ENCODE measurements at regions not wholly inside any gene's neighbourhood (a gene's known extent, or its start where the extent isn't known, plus 50 kb on each side); places are given as distances from the start of the nearest gene placed in this dataset.

DNA sequence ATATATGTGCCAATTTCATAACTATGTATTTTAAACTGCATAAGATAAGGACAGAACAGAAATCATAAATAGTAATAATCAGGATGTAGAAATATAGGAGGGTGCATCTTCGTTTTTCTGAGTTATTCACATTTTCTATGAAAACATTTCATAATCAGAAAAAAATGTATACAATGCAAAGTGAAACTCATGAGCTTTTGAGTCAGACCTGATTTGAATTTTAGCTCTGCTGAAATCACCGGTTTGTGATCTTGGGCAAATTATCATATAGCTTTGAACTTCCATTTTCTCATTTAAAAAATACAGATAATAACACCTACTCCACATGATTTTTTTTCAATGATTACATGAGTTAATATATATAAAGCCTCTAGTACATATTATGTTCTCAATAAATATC is 106.9 kb downstream of the KDR start:
- POLR2A ChIA-PET, result no interaction called here
- CTCF ChIA-PET, result interaction anchor here (0.7 to 2.1 kb wide), 2 partner anchors 10 to 652 kb away, joined by 3 to 6 read pairs; no protein-coding TSS in a partner anchor

DNA sequence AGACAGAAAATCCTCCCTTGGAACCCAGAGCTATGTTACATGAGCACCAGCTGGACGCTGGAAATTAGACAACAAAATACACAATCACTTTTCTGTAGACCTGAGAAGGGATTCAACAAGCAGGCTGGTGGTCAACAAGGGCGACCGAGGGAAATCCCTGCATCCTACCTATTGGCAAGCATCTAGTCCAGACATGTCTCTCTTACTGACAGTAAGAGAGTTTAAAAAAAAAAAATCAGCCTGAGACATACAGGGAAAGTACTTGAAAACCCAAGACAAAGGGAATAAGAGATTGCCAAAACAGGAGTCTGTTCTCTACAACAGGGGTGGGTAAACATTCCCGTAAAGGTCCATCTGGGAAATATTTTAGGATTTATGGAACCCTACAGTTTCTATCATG is 108.0 kb downstream of the KDR start:
- 49% methylated on average over 4 of the region's 4 CpGs for WGBS (ENCODE audit: low lambda C conversion rate)
- Histone ChIP-seq H3F3A (replicated peaks; ENCODE audit: insufficient read depth) (no peaks in the 10 kb centered on the region), H3K36me3 (replicated peaks in 1 of 2; ENCODE audit: control insufficient read depth in 1 of 2, insufficient read depth in 2 of 2, low read length in 1 of 2) (no peaks in the 10 kb centered on the region), H2AFZ (ENCODE audit: low read depth) (no peak overlapping the region), H3K27ac (ENCODE audit: low read depth in 2 of 2, low read length in 1 of 2) (no peak overlapping the region), H4K20me1 (ENCODE audit: insufficient read depth) (no peaks in the 10 kb centered on the region), H3K79me2 (ENCODE audit: insufficient read depth) (no peaks in the 10 kb centered on the region), H3K9ac (no peak overlapping the region), H3K27me3 (ENCODE audit: insufficient read depth) (no peaks in the 10 kb centered on the region), H3K9me3 (no peaks in the 10 kb centered on the region), H3K4me1 (ENCODE audit: control insufficient read depth in 1 of 2, insufficient read depth in 2 of 2, low read depth in 1 of 2, low read length in 1 of 2) (no peaks in the 10 kb centered on the region), H3K4me3 (ENCODE audit: low read depth in 2 of 2, low read length in 1 of 2) (no peak overlapping the region), H3K9me2 (no peaks in the 10 kb centered on the region), H3K4me2 (no peak overlapping the region)
- POLR2A ChIA-PET, result no interaction called here
- TF ChIP-seq, protein P1, sequence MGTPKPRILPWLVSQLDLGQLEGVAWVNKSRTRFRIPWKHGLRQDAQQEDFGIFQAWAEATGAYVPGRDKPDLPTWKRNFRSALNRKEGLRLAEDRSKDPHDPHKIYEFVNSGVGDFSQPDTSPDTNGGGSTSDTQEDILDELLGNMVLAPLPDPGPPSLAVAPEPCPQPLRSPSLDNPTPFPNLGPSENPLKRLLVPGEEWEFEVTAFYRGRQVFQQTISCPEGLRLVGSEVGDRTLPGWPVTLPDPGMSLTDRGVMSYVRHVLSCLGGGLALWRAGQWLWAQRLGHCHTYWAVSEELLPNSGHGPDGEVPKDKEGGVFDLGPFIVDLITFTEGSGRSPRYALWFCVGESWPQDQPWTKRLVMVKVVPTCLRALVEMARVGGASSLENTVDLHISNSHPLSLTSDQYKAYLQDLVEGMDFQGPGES (IDR thresholded peaks at IDR 0.05; ENCODE audit: low read depth, low read length), result no peak
- TF ChIP-seq, protein P2, sequence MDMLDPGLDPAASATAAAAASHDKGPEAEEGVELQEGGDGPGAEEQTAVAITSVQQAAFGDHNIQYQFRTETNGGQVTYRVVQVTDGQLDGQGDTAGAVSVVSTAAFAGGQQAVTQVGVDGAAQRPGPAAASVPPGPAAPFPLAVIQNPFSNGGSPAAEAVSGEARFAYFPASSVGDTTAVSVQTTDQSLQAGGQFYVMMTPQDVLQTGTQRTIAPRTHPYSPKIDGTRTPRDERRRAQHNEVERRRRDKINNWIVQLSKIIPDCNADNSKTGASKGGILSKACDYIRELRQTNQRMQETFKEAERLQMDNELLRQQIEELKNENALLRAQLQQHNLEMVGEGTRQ (IDR thresholded peaks at IDR 0.05; ENCODE audit: borderline replicate concordance, low read depth, low read length), result no peak
- TF ChIP-seq TCF12 (IDR thresholded peaks at IDR 0.05) (no peak), SMC3 (IDR thresholded peaks at IDR 0.05; ENCODE audit: low read depth, low read length) (no peak), TAF1 (IDR thresholded peaks at IDR 0.05; ENCODE audit: borderline replicate concordance, low read depth, low read length) (no peak)
- CTCF ChIA-PET, result interaction anchor here (2.1 kb wide), 1 partner anchor 8 kb away, joined by 6 read pairs; no protein-coding TSS in a partner anchor
- DNase-seq, result no peak

More for the DNA sequence above, 106.9 kb downstream of the KDR start:
- no peaks in the 10 kb centered on the region for H4K20me1 ChIP-seq (ENCODE audit: insufficient read depth)
- H3K9ac ChIP-seq, result no peak overlapping the region
- no peak overlapping the region for H3K4me3 ChIP-seq (ENCODE audit: low read depth in 2 of 2, low read length in 1 of 2)
- no peaks in the 10 kb centered on the region for H3K9me3 ChIP-seq
- no peak overlapping the region for H3K4me2 ChIP-seq
- 37% methylated on average over 2 of the region's 2 CpGs for WGBS (ENCODE audit: low lambda C conversion rate)
- no peaks in the 10 kb centered on the region for H3K4me1 ChIP-seq (ENCODE audit: control insufficient read depth in 1 of 2, insufficient read depth in 2 of 2, low read depth in 1 of 2, low read length in 1 of 2)
- no peak overlapping the region for H2AFZ ChIP-seq (ENCODE audit: low read depth)
- no peaks in the 10 kb centered on the region for H3K9me2 ChIP-seq
- no peaks in the 10 kb centered on the region for H3K27me3 ChIP-seq (ENCODE audit: insufficient read depth)
- no peak for DNase-seq
- no peaks in the 10 kb centered on the region for H3K36me3 ChIP-seq (replicated peaks in 1 of 2; ENCODE audit: control insufficient read depth in 1 of 2, insufficient read depth in 2 of 2, low read length in 1 of 2)
- TF ChIP-seq, protein P3, sequence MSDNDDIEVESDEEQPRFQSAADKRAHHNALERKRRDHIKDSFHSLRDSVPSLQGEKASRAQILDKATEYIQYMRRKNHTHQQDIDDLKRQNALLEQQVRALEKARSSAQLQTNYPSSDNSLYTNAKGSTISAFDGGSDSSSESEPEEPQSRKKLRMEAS (IDR thresholded peaks at IDR 0.05; ENCODE audit: low read depth), result no peak
- TF ChIP-seq RFX5 (IDR thresholded peaks at IDR 0.05; ENCODE audit: low read length), result no peak
- TF ChIP-seq RXRA (IDR thresholded peaks at IDR 0.05; ENCODE audit: borderline replicate concordance, low read depth), result no peak
- TF ChIP-seq EP300 (IDR thresholded peaks at IDR 0.05; ENCODE audit: borderline replicate concordance in 1 of 2, low read depth in 1 of 2, low read length in 1 of 2), result no peak
- TF ChIP-seq, protein P4, sequence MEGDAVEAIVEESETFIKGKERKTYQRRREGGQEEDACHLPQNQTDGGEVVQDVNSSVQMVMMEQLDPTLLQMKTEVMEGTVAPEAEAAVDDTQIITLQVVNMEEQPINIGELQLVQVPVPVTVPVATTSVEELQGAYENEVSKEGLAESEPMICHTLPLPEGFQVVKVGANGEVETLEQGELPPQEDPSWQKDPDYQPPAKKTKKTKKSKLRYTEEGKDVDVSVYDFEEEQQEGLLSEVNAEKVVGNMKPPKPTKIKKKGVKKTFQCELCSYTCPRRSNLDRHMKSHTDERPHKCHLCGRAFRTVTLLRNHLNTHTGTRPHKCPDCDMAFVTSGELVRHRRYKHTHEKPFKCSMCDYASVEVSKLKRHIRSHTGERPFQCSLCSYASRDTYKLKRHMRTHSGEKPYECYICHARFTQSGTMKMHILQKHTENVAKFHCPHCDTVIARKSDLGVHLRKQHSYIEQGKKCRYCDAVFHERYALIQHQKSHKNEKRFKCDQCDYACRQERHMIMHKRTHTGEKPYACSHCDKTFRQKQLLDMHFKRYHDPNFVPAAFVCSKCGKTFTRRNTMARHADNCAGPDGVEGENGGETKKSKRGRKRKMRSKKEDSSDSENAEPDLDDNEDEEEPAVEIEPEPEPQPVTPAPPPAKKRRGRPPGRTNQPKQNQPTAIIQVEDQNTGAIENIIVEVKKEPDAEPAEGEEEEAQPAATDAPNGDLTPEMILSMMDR (IDR thresholded peaks at IDR 0.05), result no peak
- no peak for TF ChIP-seq POLR2AphosphoS5 (IDR thresholded peaks at IDR 0.05; ENCODE audit: low read depth, low read length)
- TF ChIP-seq TCF12 (IDR thresholded peaks at IDR 0.05), result no peak
- no peak for TF ChIP-seq NRF1 (IDR thresholded peaks at IDR 0.05; ENCODE audit: low read depth, low read length)
- TF ChIP-seq, protein P1 (IDR thresholded peaks at IDR 0.05; ENCODE audit: low read depth, low read length), result no peak
- TF ChIP-seq GATA2 (CRISPR knock-in tag; IDR thresholded peaks at IDR 0.05), result no peak
- H3K79me2 ChIP-seq (ENCODE audit: insufficient read depth), result no peaks in the 10 kb centered on the region
- no peak overlapping the region for H3K27ac ChIP-seq (ENCODE audit: low read depth in 2 of 2, low read length in 1 of 2)
- no peaks in the 10 kb centered on the region for H3F3A ChIP-seq (replicated peaks; ENCODE audit: insufficient read depth)
